ENCODE measurements at regions not wholly inside any gene's neighbourhood (a gene's known extent, or its start where the extent isn't known, plus 50 kb on each side); places are given as distances from the start of the nearest gene placed in this dataset.

- no peak overlapping the region for H3K27ac ChIP-seq (ENCODE audit: low read depth, low read length)
- ATAC-seq = no peak
- POLR2A ChIA-PET = no interaction called here
Measured at GRCh38 chr11:70646272-70647049, 248.1 kb downstream of the CTTN start.

More at GRCh38 chr11:70646272-70647049, 248.1 kb downstream of the CTTN start:
- ChIA-PET RAD21 (ENCODE audit: low non-redundant PET in 1 of 2, low total read pairs in 2 of 2, uncharacterized antibody in 2 of 2, unreplicated experiment in 2 of 2) (no interaction called here), CTCF (no interaction called here)
- no peaks in the 10 kb centered on the region for H4K20me1 ChIP-seq (ENCODE audit: insufficient read depth)
- no peak overlapping the region for H3K4me3 ChIP-seq (replicated peaks in 1 of 2; ENCODE audit: low read depth in 1 of 2, low read length in 2 of 2)
- no peaks in the 10 kb centered on the region for H3K9me2 ChIP-seq (ENCODE audit: insufficient read depth)
- no peaks in the 10 kb centered on the region for H3K36me3 ChIP-seq (ENCODE audit: control insufficient read depth in 1 of 2, insufficient read depth in 2 of 2, low read length in 2 of 2)
- H3K9me3 ChIP-seq (ENCODE audit: control insufficient read depth in 1 of 2, insufficient read depth in 1 of 2, low read depth in 1 of 2, low read length in 2 of 2) = no peaks in the 10 kb centered on the region
- peaks cover 7% of the 10 kb centered on the region; the same call in 1 of the 2 replicates for H3K27me3 ChIP-seq (ENCODE audit: insufficient read depth, low read length)
- no peaks in the 10 kb centered on the region for H3K79me2 ChIP-seq (ENCODE audit: insufficient read depth, low read length)
- no peak for TF ChIP-seq FOSL1 (IDR thresholded peaks at IDR 0.05; ENCODE audit: low read depth)
- no peak for TF ChIP-seq POLR2AphosphoS5 (IDR thresholded peaks at IDR 0.05; ENCODE audit: low read depth, low read length)
- no peak for TF ChIP-seq ZBTB33 (IDR thresholded peaks at IDR 0.05; ENCODE audit: extremely low read depth, insufficient replicate concordance, low read length)
- no peak for TF ChIP-seq CTCF (IDR thresholded peaks at IDR 0.05 in 2 of 3, conservative IDR thresholded peaks at IDR 0.05 in 1 of 3; ENCODE audit: borderline replicate concordance in 1 of 3, insufficient read depth in 1 of 3, low read depth in 2 of 3, low read length in 2 of 3)
- TF ChIP-seq ZNF274 (IDR thresholded peaks at IDR 0.05; ENCODE audit: low read depth, low read length) = no peak
- TF ChIP-seq RAD21 (IDR thresholded peaks at IDR 0.05; ENCODE audit: low read depth) = no peak
- TF ChIP-seq YY1 (IDR thresholded peaks at IDR 0.05; ENCODE audit: extremely low read depth, insufficient replicate concordance, low read depth, low read length) = no peak
- TF ChIP-seq CBX3 (IDR thresholded peaks at IDR 0.05; ENCODE audit: low read depth) = no peak
- no peak for TF ChIP-seq EZH2 (IDR thresholded peaks at IDR 0.05)
- no peak for TF ChIP-seq ZFX (IDR thresholded peaks at IDR 0.05)
- no peak for TF ChIP-seq EGR1 (IDR thresholded peaks at IDR 0.05; ENCODE audit: low read depth)
- TF ChIP-seq MAX (IDR thresholded peaks at IDR 0.05) = no peak
- TF ChIP-seq POLR2A (IDR thresholded peaks at IDR 0.05; ENCODE audit: borderline replicate concordance, extremely low read depth, insufficient read depth, insufficient read length) = no peak
- TF ChIP-seq JUND (IDR thresholded peaks at IDR 0.05) = no peak
- no peak for TF ChIP-seq SIN3A (IDR thresholded peaks at IDR 0.05; ENCODE audit: low read depth)
- no peak for TF ChIP-seq CEBPB (IDR thresholded peaks at IDR 0.05; ENCODE audit: low read depth)
- no peak for TF ChIP-seq EZH2phosphoT487 (IDR thresholded peaks at IDR 0.05; ENCODE audit: borderline replicate concordance)
- H3K9ac ChIP-seq (ENCODE audit: low read length) = no peak overlapping the region
- BruUV-seq (replicated peaks) = no TSS peak
- H3K4me2 ChIP-seq (ENCODE audit: low read length) = no peak overlapping the region
- no peak overlapping the region for H2AFZ ChIP-seq (ENCODE audit: low read depth, low read length, poor library complexity, severe bottlenecking)
- no peak for DNase-seq (ENCODE audit: low read depth, low spot score)
- intact Hi-C loops (cut with micrococcal nuclease) = no loop called here
- no peaks in the 10 kb centered on the region for H3K4me1 ChIP-seq (ENCODE audit: control insufficient read depth in 1 of 2, insufficient read depth in 2 of 2, low read length in 2 of 2)
